Right atrium auricular region (tissue), 2 donors: ENCODE measurements at regions not wholly inside any gene's neighbourhood (a gene's known extent, or its start where the extent isn't known, plus 50 kb on each side); places are given as distances from the start of the nearest gene placed in this dataset.

ENCODE experiments used
- DNase-seq: peaks from one replicate; pipeline ENCODE4 v3.0.0-alpha.2; 2019; ENCODE audit warnings: low spot score
- H3K27ac ChIP-seq, 2 donors: fragments of 200-600 bp; sonication (generic); 1 replicate in 1 of 2; 2 replicates in 1 of 2; pipeline ENCODE4 v1.5.1; 2016 to 2019
- H3K27me3 ChIP-seq, 2 donors: fragments of 200-600 bp; sonication (generic); one replicate each; pipeline versions ENCODE4 v1.5.1 to v1.6.0; 2017 to 2019
- H3K36me3 ChIP-seq: fragments of 200-600 bp; sonication (generic); one replicate; pipeline ENCODE4 v1.5.1; 2016
- H3K4me1 ChIP-seq, 2 donors: fragments of 200-600 bp; sonication (generic); one replicate each; pipeline versions ENCODE4 v1.5.1 to v1.6.0; 2017 to 2019
- H3K4me3 ChIP-seq, 2 donors: fragments of 200-600 bp; sonication (generic); 1 replicate in 1 of 2; 2 replicates in 1 of 2; pipeline ENCODE4 v1.5.1; 2017 to 2019; ENCODE audit warnings: mild to moderate bottlenecking in 1 of 2, moderate library complexity in 1 of 2
- H3K9me3 ChIP-seq, 2 donors: fragments of 200-600 bp; sonication (generic); one replicate each; pipeline ENCODE4 v1.5.1; 2019
- TF ChIP-seq, protein P1 (sequence below), 2 donors: fragments of 200-600 bp; sonication (generic); IDR thresholded peaks; one replicate each; pipeline ENCODE4 v1.5.1; 2019; ENCODE audit warnings: antibody characterized with exemption in 2 of 2

GRCh38 chr2:134770702-134771101 is 51.9 kb upstream of the TMEM163 start:
- H3K27ac ChIP-seq = no peak overlapping the region
- H3K4me1 ChIP-seq = peaks cover 0 to 23% of the 10 kb centered on the region in 2 donors
- no peak for DNase-seq
- TF ChIP-seq, protein P1, sequence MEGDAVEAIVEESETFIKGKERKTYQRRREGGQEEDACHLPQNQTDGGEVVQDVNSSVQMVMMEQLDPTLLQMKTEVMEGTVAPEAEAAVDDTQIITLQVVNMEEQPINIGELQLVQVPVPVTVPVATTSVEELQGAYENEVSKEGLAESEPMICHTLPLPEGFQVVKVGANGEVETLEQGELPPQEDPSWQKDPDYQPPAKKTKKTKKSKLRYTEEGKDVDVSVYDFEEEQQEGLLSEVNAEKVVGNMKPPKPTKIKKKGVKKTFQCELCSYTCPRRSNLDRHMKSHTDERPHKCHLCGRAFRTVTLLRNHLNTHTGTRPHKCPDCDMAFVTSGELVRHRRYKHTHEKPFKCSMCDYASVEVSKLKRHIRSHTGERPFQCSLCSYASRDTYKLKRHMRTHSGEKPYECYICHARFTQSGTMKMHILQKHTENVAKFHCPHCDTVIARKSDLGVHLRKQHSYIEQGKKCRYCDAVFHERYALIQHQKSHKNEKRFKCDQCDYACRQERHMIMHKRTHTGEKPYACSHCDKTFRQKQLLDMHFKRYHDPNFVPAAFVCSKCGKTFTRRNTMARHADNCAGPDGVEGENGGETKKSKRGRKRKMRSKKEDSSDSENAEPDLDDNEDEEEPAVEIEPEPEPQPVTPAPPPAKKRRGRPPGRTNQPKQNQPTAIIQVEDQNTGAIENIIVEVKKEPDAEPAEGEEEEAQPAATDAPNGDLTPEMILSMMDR (IDR thresholded peaks at IDR 0.05) = no peak
- H3K27me3 ChIP-seq = no peaks in the 10 kb centered on the region
- H3K4me3 ChIP-seq = no peak overlapping the region
- H3K9me3 ChIP-seq = no peaks in the 10 kb centered on the region
- no peaks in the 10 kb centered on the region for H3K36me3 ChIP-seq

DNA sequence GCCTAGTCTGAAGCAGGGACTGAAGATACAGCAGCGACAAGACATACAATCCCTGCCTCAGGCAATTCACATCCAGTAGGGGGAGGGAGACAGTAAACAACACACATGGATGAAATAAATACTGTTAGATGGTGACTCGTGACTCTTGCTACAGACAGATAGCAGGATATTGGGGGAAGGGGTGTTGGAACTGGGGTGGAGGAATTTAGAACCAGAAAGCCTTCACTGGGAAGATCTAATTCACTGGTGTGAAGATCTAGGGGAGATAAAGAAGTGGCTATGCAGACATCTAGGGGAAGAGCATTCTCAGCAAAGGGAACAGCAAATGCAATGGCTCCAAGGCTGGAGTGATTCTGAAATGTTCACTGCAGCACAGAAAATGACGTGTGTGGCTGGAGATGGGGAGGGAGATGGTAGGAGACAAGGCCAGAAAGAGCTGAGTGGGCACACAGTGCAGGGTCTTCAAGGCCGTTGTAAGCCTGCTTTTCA is 52.6 kb upstream of the TMEM163 start:
- Histone ChIP-seq H3K36me3 (no peaks in the 10 kb centered on the region), H3K4me1 (peaks cover 0 to 23% of the 10 kb centered on the region in 2 donors), H3K9me3 (no peaks in the 10 kb centered on the region), H3K4me3 (no peak overlapping the region), H3K27ac (no peak overlapping the region), H3K27me3 (no peaks in the 10 kb centered on the region)
- TF ChIP-seq, protein P1 (IDR thresholded peaks at IDR 0.05) = no peak
- no peak for DNase-seq

- no peaks in the 10 kb centered on the region for H3K9me3 ChIP-seq
- no peaks in the 10 kb centered on the region for H3K36me3 ChIP-seq
- peaks cover 0 to 23% of the 10 kb centered on the region in 2 donors for H3K4me1 ChIP-seq
- no peaks in the 10 kb centered on the region for H3K27me3 ChIP-seq
- no peak overlapping the region for H3K4me3 ChIP-seq
- TF ChIP-seq, protein P1 (IDR thresholded peaks at IDR 0.05) = no peak
- no peak overlapping the region for H3K27ac ChIP-seq
- DNase-seq = no peak
Observed at GRCh38 chr2:134772493-134773169, 53.8 kb upstream of the TMEM163 start.

GRCh38 chr2:134773335-134773734 is 54.5 kb upstream of the TMEM163 start:
- H3K27ac ChIP-seq = no peak overlapping the region
- H3K36me3 ChIP-seq = no peaks in the 10 kb centered on the region
- TF ChIP-seq, protein P1 (IDR thresholded peaks at IDR 0.05) = no peak
- H3K4me3 ChIP-seq = no peak overlapping the region
- no peaks in the 10 kb centered on the region for H3K9me3 ChIP-seq
- H3K4me1 ChIP-seq = peaks cover 0 to 23% of the 10 kb centered on the region in 2 donors
- no peaks in the 10 kb centered on the region for H3K27me3 ChIP-seq
- DNase-seq = no peak

- no peaks in the 10 kb centered on the region for H3K27me3 ChIP-seq
- no peak for DNase-seq
- H3K27ac ChIP-seq = peak overlapping the region; percentile 42 to 55
- no peak overlapping the region for H3K4me3 ChIP-seq
- H3K9me3 ChIP-seq = no peaks in the 10 kb centered on the region
- H3K4me1 ChIP-seq = peaks cover 0 to 23% of the 10 kb centered on the region in 2 donors
- no peaks in the 10 kb centered on the region for H3K36me3 ChIP-seq
- TF ChIP-seq, protein P1 (IDR thresholded peaks at IDR 0.05) = no peak
Observed at GRCh38 chr2:134773759-134774742, 55.3 kb upstream of the TMEM163 start.
